NCI-H82 treated with DMSO at 0.1 percent for 48 hours (cell line): ENCODE measurements at regions not wholly inside any gene's neighbourhood (a gene's known extent, or its start where the extent isn't known, plus 50 kb on each side); places are given as distances from the start of the nearest gene placed in this dataset.
"Not testable (repeated sequence)": the region's sequence is repeated elsewhere in the genome, so short reads cannot be mapped to it uniquely, and the experiment has no call there.

ENCODE experiments used
- DNase-seq: peaks from one replicate; lab custom pipeline; 2025; ENCODE audit not compliant: unreplicated experiment; lab: John Stamatoyannopoulos, UW

DNA sequence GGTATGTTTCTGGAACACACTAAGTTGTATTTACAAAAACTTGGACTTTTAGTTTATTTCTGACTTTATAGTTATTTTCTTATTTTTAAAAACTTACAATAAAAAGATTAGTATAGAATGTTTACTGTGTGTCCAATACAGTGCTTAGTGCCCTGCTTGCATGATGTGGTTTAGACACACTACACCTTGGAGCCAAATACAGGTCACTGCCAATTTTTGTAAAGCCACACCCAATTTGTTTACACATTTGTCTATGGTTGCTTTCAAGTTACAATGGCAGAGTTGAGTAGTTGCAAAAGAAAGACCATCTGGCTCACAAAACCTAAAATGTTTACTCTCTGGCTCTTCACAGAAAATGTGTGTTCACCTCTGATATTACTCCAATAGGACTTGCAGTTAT, 807.1 kb downstream of the KCNJ2 start:
- DNase-seq, result no peak

DNA sequence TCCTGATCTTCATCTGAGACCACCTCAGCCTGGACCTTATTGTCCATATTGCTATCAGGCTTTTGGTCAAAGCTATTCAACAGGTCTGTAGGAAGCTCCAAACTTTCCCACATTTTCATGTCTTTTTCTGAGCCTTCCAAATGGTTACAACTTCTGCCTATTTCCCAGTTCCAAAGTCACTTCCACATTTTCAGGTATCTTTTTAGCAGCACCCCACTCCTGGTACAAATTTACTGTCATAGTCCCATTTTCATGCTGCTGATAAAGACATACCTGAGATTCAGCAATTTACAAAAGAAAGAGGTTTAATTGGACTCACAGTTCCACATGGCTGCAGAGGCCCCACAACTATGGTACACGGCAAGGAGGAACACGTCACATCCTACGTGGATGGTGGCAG, 815.5 kb downstream of the KCNJ2 start:
- no peak for DNase-seq

DNA sequence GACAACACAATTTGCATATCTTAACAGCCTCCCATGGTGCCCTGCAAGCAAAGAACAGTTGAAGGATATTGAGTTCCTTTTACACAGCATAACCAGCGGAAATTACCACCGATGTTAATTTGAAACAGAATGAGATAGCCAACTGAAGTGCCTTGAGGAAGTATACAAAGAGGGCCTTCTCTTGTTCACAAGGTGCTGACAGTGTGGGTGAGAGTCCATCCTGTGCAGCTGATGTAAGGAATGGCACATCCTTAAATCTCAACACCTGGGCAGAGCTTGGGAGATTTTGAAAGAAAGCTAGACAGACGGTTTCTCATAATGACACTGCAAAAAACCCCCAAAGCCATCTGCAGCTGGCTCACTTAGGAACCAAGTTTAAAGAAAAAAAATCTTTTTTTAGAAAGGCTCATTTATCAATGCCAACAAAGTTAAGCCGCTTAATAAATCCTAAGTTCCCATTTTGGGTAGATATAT, 818.6 kb downstream of the KCNJ2 start:
- no peak for DNase-seq

DNA sequence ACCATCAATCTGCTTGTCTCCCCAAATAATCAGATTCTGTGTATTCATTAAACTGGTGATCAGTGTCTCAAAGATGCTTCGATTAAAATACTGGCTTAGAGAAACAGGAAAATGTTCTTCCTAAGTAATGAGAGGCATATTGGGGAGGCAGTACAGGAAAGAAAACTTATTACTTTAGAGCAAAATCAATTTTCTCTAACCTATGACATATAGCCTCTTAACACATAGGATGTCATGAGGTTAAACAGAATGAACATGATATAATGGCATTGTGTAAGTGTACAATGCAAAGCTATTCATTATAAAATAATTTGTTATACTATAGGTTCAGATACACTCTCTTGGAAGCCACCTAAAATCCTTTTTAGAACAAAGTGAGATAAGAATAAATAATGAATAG, 819.3 kb downstream of the KCNJ2 start:
- DNase-seq, result no peak

DNA sequence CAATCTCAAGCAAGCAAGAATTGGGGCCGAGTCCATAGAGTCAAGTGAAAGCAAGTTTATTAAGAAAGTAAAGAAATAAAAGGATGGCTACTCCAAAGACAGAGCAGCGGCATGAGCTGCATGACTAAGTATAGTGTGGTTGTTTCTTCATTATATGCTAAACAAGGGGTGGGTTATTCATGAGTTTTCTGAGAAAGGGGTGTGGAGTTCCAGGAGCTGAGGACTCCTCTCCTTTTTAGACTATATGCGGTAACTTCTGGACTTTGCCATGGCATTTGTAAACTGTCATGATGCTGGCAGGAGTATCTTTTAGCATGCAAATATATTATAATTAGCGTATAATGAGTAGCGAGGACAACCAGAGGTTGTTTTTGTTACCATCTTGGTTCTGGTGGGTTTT, 819.9 kb downstream of the KCNJ2 start:
- no peak for DNase-seq

DNA sequence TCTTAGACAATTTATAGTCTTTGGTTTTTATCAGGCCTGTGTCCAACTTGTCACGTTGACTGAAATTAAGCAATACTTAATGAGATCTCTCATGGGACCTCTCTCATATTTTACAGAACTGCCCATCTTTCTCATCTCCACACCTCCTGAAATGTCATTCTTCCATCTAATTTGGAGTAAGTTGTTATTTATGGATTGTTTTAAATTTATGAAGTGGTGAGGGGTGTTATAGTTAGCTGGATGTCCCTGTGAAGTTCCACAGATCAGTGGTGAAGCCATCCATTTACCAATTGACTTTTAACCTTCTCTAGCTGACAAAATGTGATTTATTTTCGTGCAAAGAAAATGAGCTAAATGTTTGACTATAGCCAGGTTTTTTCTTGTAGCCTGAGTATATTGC, 824.9 kb downstream of the KCNJ2 start:
- no peak for DNase-seq

DNA sequence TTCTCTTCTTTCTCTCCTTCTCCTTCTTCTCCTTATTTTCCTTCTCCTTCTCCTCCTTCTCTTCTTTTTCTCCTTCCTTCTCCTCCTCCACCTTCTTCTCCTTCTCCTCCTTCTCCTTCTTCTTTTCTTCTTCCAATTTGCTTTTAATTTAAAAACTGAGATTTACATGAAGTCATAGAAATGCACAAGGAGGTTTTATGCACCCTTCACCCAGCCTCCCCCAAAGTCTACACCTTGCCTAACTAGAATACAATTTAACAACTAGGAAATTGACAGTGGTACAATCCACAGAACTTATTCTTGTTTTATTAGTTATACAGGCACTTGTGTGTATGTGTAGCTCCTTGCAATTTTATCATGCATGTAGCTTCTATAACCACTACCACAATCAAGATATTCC, 826.7 kb downstream of the KCNJ2 start:
- no peak for DNase-seq

DNA sequence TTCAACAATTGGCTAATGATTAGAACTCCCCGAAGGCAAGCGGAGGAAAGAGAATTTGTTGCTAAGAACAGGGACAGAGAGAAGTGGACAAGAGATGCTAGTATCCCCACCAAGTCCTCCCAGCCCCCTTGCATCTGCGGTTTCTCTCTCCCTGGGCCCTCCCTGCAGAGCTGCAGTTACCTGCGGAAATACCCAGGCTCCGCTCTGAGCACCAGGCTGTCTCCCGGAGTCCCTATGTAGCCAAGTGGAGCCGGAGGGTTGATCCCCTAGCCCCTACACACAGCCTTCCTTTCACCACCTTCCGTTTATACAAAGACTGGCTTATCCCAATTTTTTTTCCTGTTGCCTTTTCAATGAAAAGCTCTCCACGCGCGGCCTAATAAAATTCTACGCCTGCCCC, 834.4 kb downstream of the KCNJ2 start:
- no peak for DNase-seq

DNA sequence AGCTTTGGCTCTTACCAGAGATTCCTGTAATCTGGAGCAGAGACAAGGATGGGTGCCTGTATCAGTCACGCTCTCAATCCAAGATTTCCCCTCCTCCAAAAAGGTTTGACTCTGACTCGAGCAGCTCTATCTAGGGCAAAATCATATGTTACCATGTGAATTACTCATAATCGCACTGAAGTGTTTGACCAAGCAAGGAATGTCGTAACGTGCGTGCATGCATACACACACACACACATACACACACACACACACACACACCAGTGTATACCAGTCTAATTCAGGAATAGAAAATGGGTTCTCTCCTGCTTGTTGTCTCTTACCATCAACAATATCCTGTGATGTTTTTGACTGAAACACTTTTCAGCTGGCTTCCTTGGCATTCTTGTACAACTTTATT, 835.1 kb downstream of the KCNJ2 start:
- DNase-seq, result no peak

DNA sequence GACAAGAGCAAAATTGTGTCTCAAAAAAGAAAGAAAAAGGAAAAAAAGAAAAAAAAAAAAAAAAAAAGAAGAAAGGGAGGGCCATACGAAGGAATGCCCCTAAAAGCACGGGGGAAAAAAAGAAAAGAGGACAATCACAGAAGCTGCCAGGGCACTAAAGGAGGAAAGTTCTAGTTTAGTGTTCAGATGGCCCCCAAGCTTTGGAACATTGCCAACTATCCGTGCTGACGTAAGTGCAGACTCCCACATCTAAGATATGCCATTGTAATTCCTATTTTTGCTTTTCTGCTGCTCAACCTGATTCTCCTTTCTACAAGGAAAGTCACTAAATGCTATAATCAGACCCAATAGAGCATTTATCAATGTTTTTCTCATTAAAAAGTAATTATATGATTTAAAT, 842.1 kb downstream of the KCNJ2 start:
- DNase-seq, result no peak

DNA sequence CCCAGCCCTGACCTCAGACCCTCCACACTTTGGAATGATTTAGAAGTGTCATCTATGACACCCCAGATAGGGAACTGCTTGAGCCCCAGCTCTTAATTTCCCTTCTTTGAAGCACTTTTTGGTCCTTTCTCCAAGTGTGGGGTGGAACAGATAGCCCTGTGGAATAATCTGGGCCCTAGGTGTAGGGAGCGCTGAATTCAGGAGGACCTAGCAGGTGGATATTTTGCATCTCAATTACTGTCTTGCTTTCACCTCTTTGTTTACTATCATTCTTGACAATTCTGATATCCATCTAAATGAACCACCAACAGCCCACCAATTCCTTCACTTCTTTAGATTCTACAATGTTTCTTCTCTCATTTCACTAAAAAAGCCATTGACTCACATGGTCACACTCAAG, 850.4 kb downstream of the KCNJ2 start:
- DNase-seq, result no peak

DNA sequence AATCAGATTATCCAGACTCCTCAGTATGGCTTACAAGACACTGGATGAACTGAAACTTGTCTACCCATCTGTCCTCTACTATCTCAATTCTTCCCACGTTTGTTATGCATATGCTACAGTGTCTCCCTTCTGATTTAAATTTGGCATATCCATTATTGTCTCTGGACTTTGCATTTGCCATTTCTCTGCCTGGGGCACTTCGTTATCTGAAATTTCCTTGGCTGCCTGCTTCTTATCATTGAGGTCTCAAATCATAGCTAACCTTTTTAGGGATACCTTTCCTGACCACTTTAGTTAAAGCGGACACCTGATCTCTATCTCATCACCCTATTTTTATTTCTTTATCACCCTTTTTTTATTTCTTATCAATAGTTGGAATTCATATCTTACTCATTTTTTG, 853.4 kb downstream of the KCNJ2 start:
- no peak for DNase-seq

DNA sequence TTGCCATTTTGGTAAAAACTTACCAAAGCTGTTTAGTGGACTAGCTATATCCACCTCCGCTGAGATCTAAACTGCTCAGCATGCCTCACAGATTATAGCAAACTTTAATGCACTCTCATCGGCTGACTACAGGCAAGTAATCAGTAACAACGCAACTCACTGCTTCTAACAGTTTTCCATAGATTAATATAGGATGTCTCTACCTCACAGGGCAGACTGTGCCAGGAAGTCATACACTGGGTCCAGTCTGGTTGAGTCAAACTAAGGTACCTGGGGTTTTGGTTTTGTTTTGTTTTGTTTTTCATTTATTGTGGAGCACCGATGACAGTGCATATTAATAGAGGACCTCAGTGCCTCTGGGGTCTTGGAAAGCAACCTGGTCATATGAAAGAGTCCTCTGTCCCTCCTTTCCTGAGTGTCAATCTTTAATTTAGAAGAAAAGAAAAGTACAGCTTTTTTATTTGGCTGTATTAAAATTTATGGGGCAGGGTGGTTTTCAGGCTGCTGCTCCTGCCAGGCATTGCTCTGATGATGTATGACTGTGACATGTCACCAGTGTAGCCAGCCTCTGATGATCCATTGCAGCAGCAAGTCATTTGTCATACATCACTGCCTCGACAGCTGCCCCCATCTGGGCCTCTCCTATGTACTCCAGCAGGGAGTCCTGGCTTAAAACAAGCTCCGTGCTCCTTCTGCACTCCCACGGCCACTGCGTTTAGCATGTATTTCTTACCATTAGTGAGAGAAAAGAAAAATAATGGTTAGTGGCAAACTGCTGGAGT, 854.1 kb downstream of the KCNJ2 start:
- no peak for DNase-seq

DNA sequence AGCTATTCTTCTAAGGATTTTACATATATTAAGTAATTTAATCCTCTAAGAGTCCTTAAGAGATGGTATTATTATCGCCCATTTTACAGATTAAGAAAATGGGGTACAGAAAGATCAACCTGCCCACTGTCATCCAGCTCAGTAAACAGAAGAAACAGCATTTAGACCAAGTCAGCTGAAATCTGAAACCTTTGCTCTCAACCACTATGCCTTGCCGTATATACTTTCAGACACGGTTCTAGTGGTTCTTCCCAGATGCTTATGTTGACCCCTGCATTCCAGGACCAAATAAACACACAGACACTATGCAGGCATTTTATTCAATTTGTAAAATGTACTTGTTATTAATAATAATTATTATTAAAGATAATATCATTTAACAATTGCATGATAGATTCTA, 854.8 kb downstream of the KCNJ2 start:
- DNase-seq, result no peak

DNA sequence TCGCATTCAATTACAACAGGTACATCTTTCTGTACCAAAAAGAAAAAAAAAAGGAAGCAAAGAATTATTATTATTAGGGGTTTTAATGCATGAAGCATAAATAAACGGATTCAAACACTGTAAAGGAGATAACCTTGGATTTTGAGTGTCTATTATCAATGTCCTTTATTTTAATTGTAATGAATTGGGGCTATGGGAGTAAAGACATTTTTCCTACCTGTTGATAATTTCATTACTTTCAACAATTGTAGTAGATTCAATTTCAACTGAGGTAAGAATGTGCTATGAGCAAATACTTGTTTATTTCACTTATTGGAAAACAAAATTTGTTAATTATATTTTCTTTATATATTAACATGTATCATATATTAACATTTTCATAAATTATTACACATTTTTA, 855.6 kb downstream of the KCNJ2 start:
- no peak for DNase-seq

DNA sequence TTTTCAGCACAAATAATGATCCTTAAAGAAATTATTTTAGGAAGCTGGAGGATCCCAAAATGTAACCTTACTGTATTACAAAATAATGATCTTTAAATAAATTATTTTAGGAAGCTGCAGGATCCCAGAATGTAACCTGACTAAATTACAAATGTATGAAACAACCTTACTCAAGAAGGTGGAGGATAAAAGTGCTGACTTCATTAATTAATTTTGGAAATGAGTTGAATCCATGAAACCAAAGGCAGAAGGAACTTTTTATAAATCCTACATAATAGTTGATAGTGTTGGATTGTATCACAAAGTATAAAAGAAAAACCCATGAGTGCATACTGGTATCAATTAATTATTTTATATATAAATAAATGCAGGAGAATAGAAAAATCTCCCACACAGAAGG, 859.9 kb downstream of the KCNJ2 start:
- DNase-seq, result no peak

DNA sequence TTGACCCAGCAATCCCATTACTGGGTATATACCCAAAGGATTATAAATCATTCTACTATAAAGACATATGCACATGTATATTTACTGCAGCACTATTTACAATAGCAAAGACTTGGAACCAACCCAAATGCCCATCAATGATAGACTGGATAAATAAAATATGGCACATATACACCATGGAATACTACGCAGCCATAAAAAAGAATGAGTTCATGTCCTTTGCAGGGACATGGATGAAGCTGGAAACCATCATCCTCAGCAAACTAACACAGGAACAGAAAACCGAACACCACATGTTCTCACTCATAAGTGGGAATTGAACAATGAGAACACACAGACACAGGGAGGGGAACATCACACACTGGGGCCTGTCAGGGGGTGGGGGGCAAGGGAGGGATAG, 862.0 kb downstream of the KCNJ2 start:
- not testable (repeated sequence) for DNase-seq

DNA sequence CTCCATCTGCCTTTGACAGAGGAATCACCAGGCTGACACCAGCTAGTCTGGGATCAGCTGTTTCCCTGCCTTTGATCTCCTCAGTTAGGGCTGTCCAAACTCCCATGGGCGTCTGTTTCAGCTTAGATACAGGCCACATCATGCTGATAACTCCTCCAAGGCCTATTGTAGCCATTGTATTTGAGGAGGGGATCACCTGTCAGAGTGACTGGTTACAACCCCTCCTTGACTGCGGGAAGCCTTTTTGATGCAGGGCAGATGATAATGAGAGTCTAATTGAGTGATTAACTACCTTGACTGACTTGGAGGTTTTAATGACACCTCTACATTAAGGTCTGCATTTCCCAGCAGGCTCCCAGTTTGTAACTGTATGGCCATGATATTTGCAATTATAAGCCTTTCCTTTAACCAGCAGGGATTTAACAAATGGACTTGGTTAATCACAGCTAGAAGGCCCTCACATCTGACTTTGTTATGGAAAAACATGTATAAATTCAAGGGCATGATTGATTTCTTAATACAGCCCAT, 863.5 kb downstream of the KCNJ2 start:
- no peak for DNase-seq

DNA sequence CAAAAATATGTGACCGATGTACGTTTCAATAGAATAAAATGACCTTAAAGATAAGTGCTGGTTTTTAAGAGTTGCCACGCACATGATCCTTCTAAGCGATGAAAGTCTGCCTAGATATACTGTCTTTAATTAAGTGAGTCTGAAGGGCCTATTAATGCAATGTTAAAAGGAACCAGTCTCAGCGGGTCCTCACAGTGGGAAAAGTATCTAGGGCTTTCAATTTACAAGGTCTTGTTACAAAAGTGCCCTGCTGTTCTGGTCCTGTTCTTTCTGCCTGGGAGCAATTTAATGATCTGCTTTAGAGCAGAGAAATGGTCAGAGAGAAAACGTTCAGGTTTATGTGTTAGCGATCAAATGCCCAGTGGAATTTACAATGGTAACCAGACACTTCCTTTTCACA, 864.0 kb downstream of the KCNJ2 start:
- no peak for DNase-seq

DNA sequence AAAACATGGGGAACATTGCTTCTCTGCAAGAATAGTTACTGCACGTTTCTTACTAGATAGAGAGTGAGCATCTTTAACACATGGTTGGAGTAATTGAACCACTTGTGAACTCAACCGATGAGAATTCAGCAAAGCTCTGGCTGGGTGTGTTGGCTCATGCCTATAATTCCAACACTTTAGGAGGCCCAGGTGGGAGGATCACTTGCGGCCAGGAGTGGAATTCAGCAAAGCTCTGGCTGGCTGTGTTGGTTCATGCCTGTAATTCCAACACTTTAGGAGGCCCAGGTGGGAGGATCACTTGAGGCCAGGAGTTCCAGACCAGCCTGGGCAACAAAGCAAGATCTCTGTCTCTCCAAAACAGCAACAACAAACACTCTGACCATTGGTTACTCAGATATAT, 865.9 kb downstream of the KCNJ2 start:
- no peak for DNase-seq

DNA sequence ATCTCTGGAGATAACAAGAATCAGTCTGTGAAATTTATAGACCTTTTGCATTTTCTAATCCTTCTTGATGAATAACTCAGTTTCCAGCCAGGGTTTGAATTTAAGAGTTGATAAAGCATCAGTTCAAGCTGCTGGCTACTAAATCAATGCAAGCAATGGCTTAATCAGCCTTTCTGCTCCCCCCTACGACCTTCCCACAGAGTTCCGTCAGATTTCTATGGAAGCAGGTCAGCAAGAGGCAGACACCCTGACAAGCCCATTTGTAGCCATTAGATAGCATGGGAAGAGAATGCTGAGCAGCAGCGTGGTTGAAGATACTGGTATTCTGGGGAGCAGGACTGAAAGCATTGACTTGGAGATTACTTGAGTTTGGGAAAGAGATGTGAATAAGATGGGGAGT, 868.1 kb downstream of the KCNJ2 start:
- DNase-seq, result no peak

DNA sequence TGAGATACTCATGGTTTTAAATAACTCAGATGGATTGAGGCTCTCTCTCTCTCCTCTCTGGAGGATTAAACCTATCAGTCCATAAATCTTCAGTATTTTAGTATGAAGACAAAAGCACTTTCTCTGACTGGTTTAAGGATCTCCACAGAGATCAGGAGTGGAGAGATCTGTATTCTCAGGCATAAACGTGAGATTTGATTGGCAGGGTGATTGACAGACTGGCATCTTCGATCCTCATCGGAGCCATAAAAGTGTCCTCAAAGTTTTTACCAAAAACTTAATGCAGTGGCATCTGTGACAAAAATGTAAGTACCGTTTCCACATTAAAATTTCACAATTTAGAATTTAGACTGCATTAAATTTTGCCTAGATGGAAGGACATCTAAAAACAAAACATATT, 870.1 kb downstream of the KCNJ2 start:
- DNase-seq, result no peak

DNA sequence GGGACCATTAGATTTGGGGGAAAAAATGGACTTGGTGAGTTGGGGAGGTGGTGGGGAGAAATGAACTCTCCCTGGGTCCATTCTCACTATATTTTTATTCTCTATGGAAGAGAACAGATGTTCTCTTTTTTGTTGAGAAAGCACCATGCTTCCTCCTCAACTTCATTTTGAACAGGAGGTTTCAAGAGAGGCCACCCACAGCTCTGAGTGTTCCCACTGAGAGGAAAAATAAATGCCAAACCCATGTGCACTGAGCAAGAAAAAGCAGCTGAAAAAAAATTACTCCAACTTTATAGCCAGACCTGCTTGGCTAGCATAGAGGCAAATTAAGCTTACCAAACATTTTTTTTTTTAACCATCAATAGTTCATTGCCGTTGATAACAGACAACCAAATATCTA, 883.6 kb downstream of the KCNJ2 start:
- DNase-seq, result no peak
